ENCODE measurements at regions not wholly inside any gene's neighbourhood (a gene's known extent, or its start where the extent isn't known, plus 50 kb on each side); places are given as distances from the start of the nearest gene placed in this dataset.

DNA sequence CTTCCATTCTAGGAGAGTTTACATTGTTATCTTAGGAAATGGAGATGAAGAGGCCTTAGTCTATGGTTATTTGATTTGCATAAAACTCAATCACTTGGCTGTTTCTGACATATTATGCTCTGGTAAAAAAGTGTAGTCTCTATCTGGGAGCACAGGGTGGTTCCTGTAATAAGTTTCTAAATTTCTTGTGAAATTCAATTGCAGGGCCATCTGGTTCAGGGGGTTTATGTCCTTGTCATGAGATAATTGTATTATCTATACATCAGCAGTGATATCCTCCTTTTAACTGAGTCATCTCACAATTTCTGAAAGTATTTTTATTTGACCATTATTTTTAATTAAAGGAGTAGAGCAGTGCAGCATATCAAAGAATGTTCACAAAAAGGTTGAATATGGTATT lies 203.3 kb downstream of the MFSD1 start:
- TF ChIP-seq, protein P1, sequence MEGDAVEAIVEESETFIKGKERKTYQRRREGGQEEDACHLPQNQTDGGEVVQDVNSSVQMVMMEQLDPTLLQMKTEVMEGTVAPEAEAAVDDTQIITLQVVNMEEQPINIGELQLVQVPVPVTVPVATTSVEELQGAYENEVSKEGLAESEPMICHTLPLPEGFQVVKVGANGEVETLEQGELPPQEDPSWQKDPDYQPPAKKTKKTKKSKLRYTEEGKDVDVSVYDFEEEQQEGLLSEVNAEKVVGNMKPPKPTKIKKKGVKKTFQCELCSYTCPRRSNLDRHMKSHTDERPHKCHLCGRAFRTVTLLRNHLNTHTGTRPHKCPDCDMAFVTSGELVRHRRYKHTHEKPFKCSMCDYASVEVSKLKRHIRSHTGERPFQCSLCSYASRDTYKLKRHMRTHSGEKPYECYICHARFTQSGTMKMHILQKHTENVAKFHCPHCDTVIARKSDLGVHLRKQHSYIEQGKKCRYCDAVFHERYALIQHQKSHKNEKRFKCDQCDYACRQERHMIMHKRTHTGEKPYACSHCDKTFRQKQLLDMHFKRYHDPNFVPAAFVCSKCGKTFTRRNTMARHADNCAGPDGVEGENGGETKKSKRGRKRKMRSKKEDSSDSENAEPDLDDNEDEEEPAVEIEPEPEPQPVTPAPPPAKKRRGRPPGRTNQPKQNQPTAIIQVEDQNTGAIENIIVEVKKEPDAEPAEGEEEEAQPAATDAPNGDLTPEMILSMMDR (IDR thresholded peaks at IDR 0.05), result no peak
- no peak for TF ChIP-seq POLR2A (IDR thresholded peaks at IDR 0.05)
- TF ChIP-seq POLR2AphosphoS5 (IDR thresholded peaks at IDR 0.05), result no peak
- no peak for TF ChIP-seq EP300 (IDR thresholded peaks at IDR 0.05)

Data from gastroesophageal sphincter (tissue), 3 donors.